IPS-15b (cell line): ENCODE measurements at regions not wholly inside any gene's neighbourhood (a gene's known extent, or its start where the extent isn't known, plus 50 kb on each side); places are given as distances from the start of the nearest gene placed in this dataset.

Experiments used
- H3K27me3 ChIP-seq: one replicate; pipeline ENCODE4 v1.6.1; 2013; ENCODE audit warnings: low read length; ENCODE audit not compliant: control insufficient read depth, insufficient read depth
- H3K36me3 ChIP-seq: one replicate; pipeline ENCODE4 v1.6.1; 2013; ENCODE audit warnings: low read length; ENCODE audit not compliant: control insufficient read depth, insufficient read depth
- H3K4me1 ChIP-seq: one replicate; pipeline ENCODE4 v1.6.1; 2013; ENCODE audit warnings: mild to moderate bottlenecking, low read length; ENCODE audit not compliant: control insufficient read depth, insufficient read depth
- H3K4me3 ChIP-seq: one replicate; pipeline ENCODE4 v1.5.1; 2013; ENCODE audit warnings: low read depth, low read length
- H3K9ac ChIP-seq: one replicate; pipeline ENCODE4 v1.6.1; 2013; ENCODE audit warnings: low read depth, mild to moderate bottlenecking, low read length
- H3K9me3 ChIP-seq: one replicate; pipeline ENCODE4 v1.6.1; 2013; ENCODE audit warnings: mild to moderate bottlenecking, low read length; ENCODE audit not compliant: control insufficient read depth, insufficient read depth

- Histone ChIP-seq H3K36me3 (no peaks in the 10 kb centered on the region), H3K27me3 (no peaks in the 10 kb centered on the region), H3K9ac (no peak overlapping the region), H3K9me3 (no peaks in the 10 kb centered on the region), H3K4me1 (no peaks in the 10 kb centered on the region), H3K4me3 (no peak overlapping the region)
Measured at GRCh38 chr5:3376611-3377010, 219.0 kb upstream of the IRX1 start.

GRCh38 chr5:3375586-3376311, 219.9 kb upstream of the IRX1 start:
- no peak overlapping the region for H3K4me3 ChIP-seq
- no peaks in the 10 kb centered on the region for H3K9me3 ChIP-seq
- H3K9ac ChIP-seq, result no peak overlapping the region

GRCh38 chr5:3373391-3373790, 222.2 kb upstream of the IRX1 start:
- H3K36me3 ChIP-seq, result no peaks in the 10 kb centered on the region
- H3K4me3 ChIP-seq, result no peak overlapping the region
- no peaks in the 10 kb centered on the region for H3K4me1 ChIP-seq
- no peaks in the 10 kb centered on the region for H3K9me3 ChIP-seq
- no peak overlapping the region for H3K9ac ChIP-seq
- H3K27me3 ChIP-seq, result no peaks in the 10 kb centered on the region

More at GRCh38 chr5:3375586-3376311, 219.9 kb upstream of the IRX1 start:
- Histone ChIP-seq H3K36me3 (no peaks in the 10 kb centered on the region), H3K4me1 (no peaks in the 10 kb centered on the region), H3K27me3 (no peaks in the 10 kb centered on the region)

- no peaks in the 10 kb centered on the region for H3K27me3 ChIP-seq
- H3K4me1 ChIP-seq, result no peaks in the 10 kb centered on the region
- H3K9ac ChIP-seq, result no peak overlapping the region
- no peak overlapping the region for H3K4me3 ChIP-seq
- H3K9me3 ChIP-seq, result no peaks in the 10 kb centered on the region
- no peaks in the 10 kb centered on the region for H3K36me3 ChIP-seq
Measured at GRCh38 chr5:3372289-3372688, 223.3 kb upstream of the IRX1 start.

GRCh38 chr5:3365501-3366215, 230.0 kb upstream of the IRX1 start:
- H3K9ac ChIP-seq, result no peak overlapping the region
- no peaks in the 10 kb centered on the region for H3K9me3 ChIP-seq
- H3K36me3 ChIP-seq, result no peaks in the 10 kb centered on the region
- no peaks in the 10 kb centered on the region for H3K4me1 ChIP-seq
- H3K4me3 ChIP-seq, result no peak overlapping the region
- no peaks in the 10 kb centered on the region for H3K27me3 ChIP-seq

- no peaks in the 10 kb centered on the region for H3K27me3 ChIP-seq
- no peak overlapping the region for H3K4me3 ChIP-seq
- no peaks in the 10 kb centered on the region for H3K4me1 ChIP-seq
- H3K9ac ChIP-seq, result no peak overlapping the region
- H3K9me3 ChIP-seq, result no peaks in the 10 kb centered on the region
- H3K36me3 ChIP-seq, result no peaks in the 10 kb centered on the region
Measured at GRCh38 chr5:3364941-3365340, 230.7 kb upstream of the IRX1 start.

GRCh38 chr5:3364433-3364832, 231.2 kb upstream of the IRX1 start:
- H3K9me3 ChIP-seq, result no peaks in the 10 kb centered on the region
- no peak overlapping the region for H3K4me3 ChIP-seq
- H3K4me1 ChIP-seq, result no peaks in the 10 kb centered on the region
- H3K27me3 ChIP-seq, result no peaks in the 10 kb centered on the region
- no peak overlapping the region for H3K9ac ChIP-seq
- no peaks in the 10 kb centered on the region for H3K36me3 ChIP-seq

- Histone ChIP-seq H3K27me3 (no peaks in the 10 kb centered on the region), H3K4me1 (no peaks in the 10 kb centered on the region), H3K4me3 (no peak overlapping the region), H3K9ac (no peak overlapping the region), H3K9me3 (no peaks in the 10 kb centered on the region), H3K36me3 (no peaks in the 10 kb centered on the region)
Measured at GRCh38 chr5:3362606-3362910, 233.1 kb upstream of the IRX1 start.

GRCh38 chr5:3361811-3362605, 233.6 kb upstream of the IRX1 start:
- H3K4me3 ChIP-seq, result no peak overlapping the region
- H3K4me1 ChIP-seq, result no peaks in the 10 kb centered on the region
- no peaks in the 10 kb centered on the region for H3K36me3 ChIP-seq
- no peaks in the 10 kb centered on the region for H3K9me3 ChIP-seq
- H3K9ac ChIP-seq, result no peak overlapping the region
- no peaks in the 10 kb centered on the region for H3K27me3 ChIP-seq

GRCh38 chr5:3359642-3360041, 236.0 kb upstream of the IRX1 start:
- no peaks in the 10 kb centered on the region for H3K27me3 ChIP-seq
- H3K4me3 ChIP-seq, result no peak overlapping the region
- H3K9ac ChIP-seq, result no peak overlapping the region
- no peaks in the 10 kb centered on the region for H3K9me3 ChIP-seq
- no peaks in the 10 kb centered on the region for H3K36me3 ChIP-seq
- H3K4me1 ChIP-seq, result no peaks in the 10 kb centered on the region

GRCh38 chr5:3357291-3357690, 238.3 kb upstream of the IRX1 start:
- Histone ChIP-seq H3K9ac (no peak overlapping the region), H3K9me3 (no peaks in the 10 kb centered on the region), H3K36me3 (no peaks in the 10 kb centered on the region), H3K4me3 (no peak overlapping the region), H3K27me3 (no peaks in the 10 kb centered on the region), H3K4me1 (no peaks in the 10 kb centered on the region)

- Histone ChIP-seq H3K4me3 (no peak overlapping the region), H3K36me3 (no peaks in the 10 kb centered on the region), H3K9me3 (no peaks in the 10 kb centered on the region), H3K9ac (no peak overlapping the region), H3K4me1 (no peaks in the 10 kb centered on the region), H3K27me3 (no peaks in the 10 kb centered on the region)
Measured at GRCh38 chr5:3356016-3356415, 239.6 kb upstream of the IRX1 start.
